GM12801 (cell line): ENCODE measurements at regions not wholly inside any gene's neighbourhood (a gene's known extent, or its start where the extent isn't known, plus 50 kb on each side); places are given as distances from the start of the nearest gene placed in this dataset.

ENCODE experiments used
- TF ChIP-seq, protein P1 (sequence below): IDR thresholded peaks from one replicate; pipeline ENCODE4 v1.5.1; 2011; ENCODE audit warnings: control low read depth; ENCODE audit not compliant: insufficient read length; ENCODE audit errors: extremely low read depth

DNA sequence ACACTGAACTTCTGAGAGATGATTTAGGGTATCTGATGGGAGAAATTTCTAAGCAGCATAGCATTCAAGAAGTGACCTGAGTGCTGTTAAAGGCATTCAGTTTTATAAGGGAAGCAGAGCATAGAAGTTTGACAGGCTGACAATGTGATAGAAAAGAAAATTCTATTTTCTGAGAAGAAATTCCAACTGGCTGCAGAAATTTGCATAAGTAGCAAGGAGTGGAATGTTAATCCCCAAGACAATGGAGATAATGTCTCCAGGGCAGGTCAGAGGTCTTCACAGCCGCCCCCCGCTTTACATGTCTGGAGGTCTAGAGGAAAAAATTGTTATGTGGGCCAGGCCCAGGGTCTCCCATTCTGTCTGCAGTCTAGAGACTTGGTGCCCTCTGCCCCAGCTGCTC is 1361.8 kb upstream of the EYS start:
- TF ChIP-seq, protein P1, sequence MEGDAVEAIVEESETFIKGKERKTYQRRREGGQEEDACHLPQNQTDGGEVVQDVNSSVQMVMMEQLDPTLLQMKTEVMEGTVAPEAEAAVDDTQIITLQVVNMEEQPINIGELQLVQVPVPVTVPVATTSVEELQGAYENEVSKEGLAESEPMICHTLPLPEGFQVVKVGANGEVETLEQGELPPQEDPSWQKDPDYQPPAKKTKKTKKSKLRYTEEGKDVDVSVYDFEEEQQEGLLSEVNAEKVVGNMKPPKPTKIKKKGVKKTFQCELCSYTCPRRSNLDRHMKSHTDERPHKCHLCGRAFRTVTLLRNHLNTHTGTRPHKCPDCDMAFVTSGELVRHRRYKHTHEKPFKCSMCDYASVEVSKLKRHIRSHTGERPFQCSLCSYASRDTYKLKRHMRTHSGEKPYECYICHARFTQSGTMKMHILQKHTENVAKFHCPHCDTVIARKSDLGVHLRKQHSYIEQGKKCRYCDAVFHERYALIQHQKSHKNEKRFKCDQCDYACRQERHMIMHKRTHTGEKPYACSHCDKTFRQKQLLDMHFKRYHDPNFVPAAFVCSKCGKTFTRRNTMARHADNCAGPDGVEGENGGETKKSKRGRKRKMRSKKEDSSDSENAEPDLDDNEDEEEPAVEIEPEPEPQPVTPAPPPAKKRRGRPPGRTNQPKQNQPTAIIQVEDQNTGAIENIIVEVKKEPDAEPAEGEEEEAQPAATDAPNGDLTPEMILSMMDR, result no peak

DNA sequence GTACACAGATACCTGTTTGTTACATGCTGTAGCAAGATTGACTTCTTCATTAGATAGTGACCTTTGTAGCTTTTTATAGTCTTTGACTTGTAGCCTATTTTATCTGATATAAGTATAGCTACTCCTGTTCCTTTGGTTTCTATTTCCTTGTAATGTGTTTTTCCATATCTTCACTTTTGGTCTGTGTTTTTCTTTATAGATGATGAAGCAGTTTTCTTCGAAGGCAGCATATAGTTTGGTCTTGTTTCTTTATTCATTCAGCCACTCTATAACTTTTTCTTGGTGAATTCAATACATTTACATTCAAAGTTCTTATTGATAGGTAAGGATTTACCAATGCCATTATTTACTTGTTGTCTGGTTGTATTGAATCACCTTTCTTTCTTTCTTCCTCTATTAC is 1357.3 kb upstream of the EYS start:
- TF ChIP-seq, protein P1, result no peak

DNA sequence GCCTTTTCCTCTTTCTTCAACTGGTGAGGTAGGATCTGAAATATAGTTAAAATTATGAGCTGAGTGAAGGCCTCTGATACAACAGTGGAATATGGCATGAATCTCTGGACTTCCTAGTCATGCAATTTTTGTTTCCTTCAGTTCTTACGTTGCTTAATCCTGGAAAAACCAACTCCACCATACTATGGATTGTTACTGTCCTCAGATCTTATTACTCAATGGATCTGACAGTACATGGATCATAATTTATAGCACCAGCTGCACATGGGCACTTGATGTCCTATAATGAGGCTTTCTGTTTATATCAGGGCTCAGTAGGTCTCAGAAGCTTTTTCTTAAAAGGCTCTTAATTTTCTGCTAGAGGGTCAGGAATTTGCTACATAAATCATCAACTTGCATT is 1341.0 kb upstream of the EYS start:
- TF ChIP-seq, protein P1, result no peak

GRCh38 chr6:67045076-67045475 is 1338.0 kb upstream of the EYS start:
- TF ChIP-seq, protein P1, result no peak

GRCh38 chr6:67031451-67031850 is 1324.4 kb upstream of the EYS start:
- TF ChIP-seq, protein P1, result no peak

GRCh38 chr6:67030861-67031260 is 1323.8 kb upstream of the EYS start:
- TF ChIP-seq, protein P1, result no peak

- TF ChIP-seq, protein P1, result no peak
Measured at GRCh38 chr6:67016921-67017460, 1310.0 kb upstream of the EYS start.
